ENCODE measurements at regions not wholly inside any gene's neighbourhood (a gene's known extent, or its start where the extent isn't known, plus 50 kb on each side); places are given as distances from the start of the nearest gene placed in this dataset.

GRCh38 chr7:156580036-156580435 is 60.5 kb upstream of the RNF32 start:
- 91 to 92% methylated on average over 8 of the region's 8 CpGs for WGBS, 2 donors

DNA sequence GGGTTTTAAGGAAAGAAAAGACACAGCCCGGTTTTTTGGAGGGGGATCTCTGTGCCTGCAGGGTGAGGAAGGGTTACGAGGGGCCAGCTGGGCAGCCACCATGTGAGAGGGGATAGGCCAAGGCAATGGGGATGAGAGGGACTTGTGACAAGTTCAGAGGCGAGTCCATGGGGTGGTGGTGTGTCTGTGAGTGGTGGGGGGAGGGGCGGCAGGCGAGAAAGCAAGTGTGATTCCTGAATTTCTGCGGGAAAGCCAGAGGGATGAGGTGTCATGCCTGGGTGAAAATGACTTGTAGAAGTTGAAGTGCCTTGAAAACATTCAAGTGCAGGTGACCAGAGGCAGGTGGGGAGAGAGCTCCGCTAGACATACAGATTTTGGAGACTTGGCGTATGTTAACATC is 61.0 kb upstream of the RNF32 start:
- no peaks in the 10 kb centered on the region for H3K4me1 ChIP-seq
- TF ChIP-seq EP300 (IDR thresholded peaks at IDR 0.05), result no peak
- no peak overlapping the region for H3K4me3 ChIP-seq
- H3K27ac ChIP-seq, result no peak overlapping the region
- H3K27me3 ChIP-seq, result no peaks in the 10 kb centered on the region
- H3K9me3 ChIP-seq, result no peaks in the 10 kb centered on the region
- WGBS, 2 donors, result 75 to 84% methylated on average over 7 of the region's 8 CpGs
- DNase-seq (no peak), ATAC-seq (ENCODE audit: low FRiP score in 2 of 2) (no peak)
- no peaks in the 10 kb centered on the region for H3K36me3 ChIP-seq

More at GRCh38 chr7:156580036-156580435, 60.5 kb upstream of the RNF32 start:
- no peaks in the 10 kb centered on the region for H3K9me3 ChIP-seq
- no peak overlapping the region for H3K27ac ChIP-seq
- H3K4me3 ChIP-seq, result no peak overlapping the region
- DNase-seq (no peak), ATAC-seq (ENCODE audit: low FRiP score in 2 of 2) (no peak)
- H3K27me3 ChIP-seq, result no peaks in the 10 kb centered on the region
- no peak for TF ChIP-seq POLR2A (IDR thresholded peaks at IDR 0.05)
- TF ChIP-seq POLR2AphosphoS5 (IDR thresholded peaks at IDR 0.05), result no peak
- no peak for TF ChIP-seq CTCF (IDR thresholded peaks at IDR 0.05)
- TF ChIP-seq EP300 (IDR thresholded peaks at IDR 0.05), result no peak
- H3K36me3 ChIP-seq, result no peaks in the 10 kb centered on the region
- no peaks in the 10 kb centered on the region for H3K4me1 ChIP-seq

DNA sequence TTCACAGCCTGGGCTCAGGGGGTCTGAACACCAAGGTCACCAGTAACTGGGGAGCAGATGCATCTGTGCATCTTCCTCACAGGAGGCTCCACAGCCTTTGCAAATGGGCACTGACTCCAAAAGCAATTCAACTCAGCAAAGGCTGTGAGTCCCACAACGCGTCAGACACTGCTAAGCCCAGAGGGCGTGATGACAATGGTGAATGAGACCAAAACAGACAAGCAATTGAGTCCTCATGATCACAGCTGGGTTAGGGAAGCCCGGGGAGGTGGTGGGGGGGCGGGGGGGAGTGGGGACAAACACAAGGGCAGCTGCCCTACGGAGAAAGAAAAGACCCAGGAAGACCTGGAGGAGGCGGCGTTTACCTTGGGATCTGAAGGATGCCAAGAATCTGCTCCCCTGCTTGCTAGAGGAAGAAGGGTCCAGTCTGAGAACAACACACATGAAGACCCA is 61.6 kb upstream of the RNF32 start:
- no peaks in the 10 kb centered on the region for H3K27me3 ChIP-seq
- no peak for TF ChIP-seq CTCF (IDR thresholded peaks at IDR 0.05)
- no peak for TF ChIP-seq EP300 (IDR thresholded peaks at IDR 0.05)
- TF ChIP-seq POLR2AphosphoS5 (IDR thresholded peaks at IDR 0.05), result no peak
- no peak for TF ChIP-seq POLR2A (IDR thresholded peaks at IDR 0.05)
- no peak overlapping the region for H3K27ac ChIP-seq
- H3K36me3 ChIP-seq, result no peaks in the 10 kb centered on the region
- WGBS, 2 donors, result 63 to 66% methylated on average over 6 to 8 of the region's 8 CpGs
- ATAC-seq (ENCODE audit: low FRiP score in 2 of 2), result no peak
- no peaks in the 10 kb centered on the region for H3K4me1 ChIP-seq
- no peak for DNase-seq
- H3K4me3 ChIP-seq, result no peak overlapping the region
- H3K9me3 ChIP-seq, result no peaks in the 10 kb centered on the region

DNA sequence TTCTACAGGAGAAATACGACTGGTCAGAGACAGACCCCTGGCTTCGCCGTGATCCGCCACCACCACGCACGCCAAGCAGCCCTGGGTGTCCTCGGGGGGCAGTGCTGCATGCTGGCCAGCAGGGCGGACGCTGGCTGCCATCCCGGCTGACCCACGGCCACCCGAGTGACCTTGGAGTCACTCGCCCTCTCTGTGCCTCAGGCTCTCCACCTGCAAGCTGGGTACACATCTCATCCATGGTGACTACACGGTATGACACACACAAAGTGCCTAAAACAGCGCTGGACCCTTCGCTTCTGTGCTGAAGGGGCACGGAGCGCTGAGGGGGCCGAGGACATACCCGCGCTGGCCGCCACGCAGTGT is 62.0 kb upstream of the RNF32 start:
- TF ChIP-seq EP300 (IDR thresholded peaks at IDR 0.05) (no peak), POLR2A (IDR thresholded peaks at IDR 0.05) (no peak), CTCF (IDR thresholded peaks at IDR 0.05) (no peak), POLR2AphosphoS5 (IDR thresholded peaks at IDR 0.05) (no peak)
- no peaks in the 10 kb centered on the region for H3K27me3 ChIP-seq
- no peaks in the 10 kb centered on the region for H3K9me3 ChIP-seq
- 92 to 93% methylated on average over 13 to 23 of the region's 23 CpGs for WGBS, 2 donors
- DNase-seq (peak in 1 of 2 donors; percentile 62), ATAC-seq (ENCODE audit: low FRiP score in 2 of 2) (peak in 1 of 2 donors; percentile 38)
- H3K27ac ChIP-seq, result no peak overlapping the region
- no peaks in the 10 kb centered on the region for H3K36me3 ChIP-seq
- H3K4me3 ChIP-seq, result no peak overlapping the region
- no peaks in the 10 kb centered on the region for H3K4me1 ChIP-seq

- H3K27ac ChIP-seq, result no peak overlapping the region
- no peaks in the 10 kb centered on the region for H3K27me3 ChIP-seq
- no peak for DNase-seq
- ATAC-seq (ENCODE audit: low FRiP score in 2 of 2), result no peak
- no peaks in the 10 kb centered on the region for H3K4me1 ChIP-seq
- no peaks in the 10 kb centered on the region for H3K36me3 ChIP-seq
- TF ChIP-seq POLR2A (IDR thresholded peaks at IDR 0.05) (no peak), POLR2AphosphoS5 (IDR thresholded peaks at IDR 0.05) (no peak), EP300 (IDR thresholded peaks at IDR 0.05) (no peak), CTCF (IDR thresholded peaks at IDR 0.05) (no peak)
- H3K4me3 ChIP-seq, result no peak overlapping the region
- H3K9me3 ChIP-seq, result no peaks in the 10 kb centered on the region
- WGBS, 2 donors, result 89 to 94% methylated on average over 15 of the region's 15 CpGs
Observed at GRCh38 chr7:156577645-156578577, 62.7 kb upstream of the RNF32 start.

Measured in upper lobe of left lung (tissue), 6 donors.